NAMALWA (cell line): ENCODE measurements at regions not wholly inside any gene's neighbourhood (a gene's known extent, or its start where the extent isn't known, plus 50 kb on each side); places are given as distances from the start of the nearest gene placed in this dataset.
"Not testable (repeated sequence)": the region's sequence is repeated elsewhere in the genome, so short reads cannot be mapped to it uniquely, and the experiment has no call there.

Experiments
- DNase-seq: peaks from one replicate; pipeline ENCODE4 v3.0.0-alpha.2; 2015; ENCODE audit warnings: low spot score

DNA sequence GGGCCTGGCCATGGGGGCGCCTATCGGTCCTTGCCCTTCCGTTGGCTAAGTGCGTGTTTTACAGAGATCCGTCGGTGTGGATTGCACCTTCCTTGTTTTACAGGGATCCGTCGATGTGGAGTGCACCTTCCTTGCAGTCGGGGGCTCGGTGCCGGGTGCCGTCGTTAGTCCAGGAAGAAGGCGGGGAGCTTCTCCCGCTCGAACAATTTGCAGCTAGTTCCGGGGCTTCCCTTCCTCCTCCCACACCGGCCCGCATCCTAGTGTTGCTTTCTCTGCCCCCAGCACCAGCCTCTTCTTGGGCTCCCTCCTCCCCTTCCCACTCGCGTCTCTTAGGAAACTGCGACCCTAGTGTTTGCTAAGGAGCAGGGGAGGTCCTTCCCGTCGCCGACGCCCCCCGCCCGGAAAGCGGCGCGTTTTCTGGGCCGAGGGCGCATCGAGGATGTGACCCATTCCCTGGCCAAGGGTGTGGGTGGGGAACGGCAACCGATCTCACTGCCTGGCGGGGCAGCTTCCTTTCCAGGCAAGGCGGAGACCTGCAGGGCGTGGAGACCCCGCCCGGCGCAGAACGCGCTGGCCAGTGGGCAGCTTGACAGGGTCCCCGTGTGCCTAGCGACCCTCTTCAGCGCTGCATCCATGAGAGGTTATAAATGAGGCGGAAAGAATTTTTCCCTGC is 75.7 kb upstream of the ZNF91 start:
- no peak for DNase-seq

DNA sequence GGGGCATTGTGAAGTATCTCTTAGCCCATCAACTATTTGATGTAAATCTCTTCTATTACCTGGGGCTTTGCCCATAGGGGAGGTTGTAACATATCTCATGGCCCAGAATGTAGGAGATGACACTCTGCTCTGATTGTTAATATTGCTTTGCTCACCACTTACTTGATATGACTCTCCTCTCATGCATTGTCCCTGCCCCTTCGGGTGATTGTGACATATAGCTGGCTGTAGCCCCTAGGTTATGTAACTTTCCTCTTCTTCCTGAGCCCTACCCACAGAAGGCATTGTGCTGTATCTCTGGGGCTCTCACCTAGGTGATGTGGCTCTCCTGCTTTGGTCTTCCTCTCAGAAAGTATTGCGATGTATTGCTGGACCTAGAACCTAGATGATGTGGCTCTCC is 69.1 kb upstream of the ZNF91 start:
- DNase-seq = not testable (repeated sequence)

GRCh38 chr19:23461120-23461519 is 65.8 kb upstream of the ZNF91 start:
- DNase-seq = no peak

- no peak for DNase-seq
Measured at GRCh38 chr19:23460656-23461055, 65.4 kb upstream of the ZNF91 start.
